ENCODE measurements at regions not wholly inside any gene's neighbourhood (a gene's known extent, or its start where the extent isn't known, plus 50 kb on each side); places are given as distances from the start of the nearest gene placed in this dataset.

DNA sequence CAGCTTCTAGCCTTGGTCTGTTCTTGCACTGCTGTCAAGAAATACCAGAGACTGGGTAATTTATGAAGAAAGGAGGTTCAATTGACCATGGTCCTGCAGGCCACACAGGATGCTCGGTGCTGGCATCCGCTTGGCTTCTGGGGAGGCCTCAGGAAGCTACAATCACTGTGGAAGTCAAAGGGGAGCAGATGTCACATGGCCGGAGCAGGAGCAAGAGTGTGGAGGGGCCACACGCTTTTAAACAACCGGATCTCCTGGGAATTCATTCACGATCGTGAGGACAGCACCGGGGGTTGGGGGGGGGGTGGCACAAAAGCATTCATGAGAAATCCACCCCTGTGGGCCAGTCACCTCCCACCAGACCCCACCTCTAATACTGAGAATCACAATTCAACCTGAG is 850.4 kb upstream of the SALL3 start:
- TF ChIP-seq, protein P1, sequence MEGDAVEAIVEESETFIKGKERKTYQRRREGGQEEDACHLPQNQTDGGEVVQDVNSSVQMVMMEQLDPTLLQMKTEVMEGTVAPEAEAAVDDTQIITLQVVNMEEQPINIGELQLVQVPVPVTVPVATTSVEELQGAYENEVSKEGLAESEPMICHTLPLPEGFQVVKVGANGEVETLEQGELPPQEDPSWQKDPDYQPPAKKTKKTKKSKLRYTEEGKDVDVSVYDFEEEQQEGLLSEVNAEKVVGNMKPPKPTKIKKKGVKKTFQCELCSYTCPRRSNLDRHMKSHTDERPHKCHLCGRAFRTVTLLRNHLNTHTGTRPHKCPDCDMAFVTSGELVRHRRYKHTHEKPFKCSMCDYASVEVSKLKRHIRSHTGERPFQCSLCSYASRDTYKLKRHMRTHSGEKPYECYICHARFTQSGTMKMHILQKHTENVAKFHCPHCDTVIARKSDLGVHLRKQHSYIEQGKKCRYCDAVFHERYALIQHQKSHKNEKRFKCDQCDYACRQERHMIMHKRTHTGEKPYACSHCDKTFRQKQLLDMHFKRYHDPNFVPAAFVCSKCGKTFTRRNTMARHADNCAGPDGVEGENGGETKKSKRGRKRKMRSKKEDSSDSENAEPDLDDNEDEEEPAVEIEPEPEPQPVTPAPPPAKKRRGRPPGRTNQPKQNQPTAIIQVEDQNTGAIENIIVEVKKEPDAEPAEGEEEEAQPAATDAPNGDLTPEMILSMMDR (IDR thresholded peaks at IDR 0.05), result no peak
- TF ChIP-seq POLR2A (IDR thresholded peaks at IDR 0.05), result no peak
